GM12873 (cell line): ENCODE measurements at regions not wholly inside any gene's neighbourhood (a gene's known extent, or its start where the extent isn't known, plus 50 kb on each side); places are given as distances from the start of the nearest gene placed in this dataset.
A peak's percentile ranks its signal among the peaks of the same experiment; 100 is the strongest.

Experiments used
- CTCF ChIP-seq: IDR thresholded peaks from 2 replicates; pipeline ENCODE4 v1.5.1; 2012; ENCODE audit warnings: low read depth, mild to moderate bottlenecking, moderate library complexity, low read length, control low read depth; ENCODE audit not compliant: insufficient read depth; ENCODE audit errors: missing control alignments

- no peak for TF ChIP-seq CTCF
Observed at GRCh38 chr13:23956106-23956505, 58.8 kb upstream of the C1QTNF9B start.

- no peak for TF ChIP-seq CTCF
Observed at GRCh38 chr13:23957981-23958380, 60.7 kb upstream of the C1QTNF9B start.

GRCh38 chr13:23959231-23959862, 62.0 kb upstream of the C1QTNF9B start:
- TF ChIP-seq CTCF, result no peak

GRCh38 chr13:23960566-23961156, 63.4 kb upstream of the C1QTNF9B start:
- TF ChIP-seq CTCF, result peak; percentile 58

GRCh38 chr13:23963184-23963931, 66.1 kb upstream of the C1QTNF9B start:
- no peak for TF ChIP-seq CTCF

- TF ChIP-seq CTCF, result no peak
Observed at GRCh38 chr13:23963947-23964346, 66.6 kb upstream of the C1QTNF9B start.

- TF ChIP-seq CTCF, result no peak
Observed at GRCh38 chr13:23965346-23965745, 68.0 kb upstream of the C1QTNF9B start.
